B cell (primary cell): ENCODE measurements at regions not wholly inside any gene's neighbourhood (a gene's known extent, or its start where the extent isn't known, plus 50 kb on each side); places are given as distances from the start of the nearest gene placed in this dataset.

Source experiments
- EZH2 ChIP-seq: IDR thresholded peaks from 2 replicates; pipeline ENCODE4 v1.6.1; 2012; ENCODE audit warnings: borderline replicate concordance, low read depth, mild to moderate bottlenecking, moderate library complexity, low read length; ENCODE audit not compliant: insufficient read depth, poor library complexity, severe bottlenecking
- TF ChIP-seq, protein P1 (sequence below): fragments of 200-600 bp; IDR thresholded peaks from one replicate; pipeline ENCODE4 v1.8.0; 2022; ENCODE audit warnings: antibody characterized with exemption, mild to moderate bottlenecking

DNA sequence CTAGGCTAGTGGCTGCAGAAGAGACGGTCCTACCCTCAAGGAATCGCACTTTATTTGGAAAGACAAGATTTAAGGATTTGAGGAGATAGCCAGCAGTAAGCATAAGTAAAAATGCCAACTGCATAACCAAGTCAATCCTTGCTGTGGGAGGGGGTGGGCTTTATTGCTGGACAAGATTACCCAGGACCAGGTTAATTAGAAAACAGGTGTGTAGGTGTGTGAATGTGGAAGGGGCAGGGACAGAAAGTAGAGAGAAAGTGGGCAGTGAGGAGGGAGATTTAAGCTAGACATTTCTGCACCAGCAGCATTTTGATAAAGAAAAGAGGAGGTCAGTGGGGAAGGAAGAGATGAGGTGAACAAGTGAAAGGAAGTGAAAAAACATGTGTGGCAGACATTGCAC lies 89.7 kb upstream of the OGFRL1 start:
- TF ChIP-seq, protein P1, sequence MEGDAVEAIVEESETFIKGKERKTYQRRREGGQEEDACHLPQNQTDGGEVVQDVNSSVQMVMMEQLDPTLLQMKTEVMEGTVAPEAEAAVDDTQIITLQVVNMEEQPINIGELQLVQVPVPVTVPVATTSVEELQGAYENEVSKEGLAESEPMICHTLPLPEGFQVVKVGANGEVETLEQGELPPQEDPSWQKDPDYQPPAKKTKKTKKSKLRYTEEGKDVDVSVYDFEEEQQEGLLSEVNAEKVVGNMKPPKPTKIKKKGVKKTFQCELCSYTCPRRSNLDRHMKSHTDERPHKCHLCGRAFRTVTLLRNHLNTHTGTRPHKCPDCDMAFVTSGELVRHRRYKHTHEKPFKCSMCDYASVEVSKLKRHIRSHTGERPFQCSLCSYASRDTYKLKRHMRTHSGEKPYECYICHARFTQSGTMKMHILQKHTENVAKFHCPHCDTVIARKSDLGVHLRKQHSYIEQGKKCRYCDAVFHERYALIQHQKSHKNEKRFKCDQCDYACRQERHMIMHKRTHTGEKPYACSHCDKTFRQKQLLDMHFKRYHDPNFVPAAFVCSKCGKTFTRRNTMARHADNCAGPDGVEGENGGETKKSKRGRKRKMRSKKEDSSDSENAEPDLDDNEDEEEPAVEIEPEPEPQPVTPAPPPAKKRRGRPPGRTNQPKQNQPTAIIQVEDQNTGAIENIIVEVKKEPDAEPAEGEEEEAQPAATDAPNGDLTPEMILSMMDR, result no peak
- no peak for TF ChIP-seq EZH2
